ENCODE measurements at regions not wholly inside any gene's neighbourhood (a gene's known extent, or its start where the extent isn't known, plus 50 kb on each side); places are given as distances from the start of the nearest gene placed in this dataset.

- no peak for DNase-seq
- no peak for TF ChIP-seq GATA1 (IDR thresholded peaks at IDR 0.05; ENCODE audit: low read depth, low read length)
- no peak for TF ChIP-seq POLR2A (IDR thresholded peaks at IDR 0.05; ENCODE audit: low read length)
Observed at GRCh38 chr1:71285529-71285928, 204.7 kb upstream of the ZRANB2 start.

- no peak for DNase-seq
- no peak for TF ChIP-seq POLR2A (IDR thresholded peaks at IDR 0.05; ENCODE audit: low read length)
- no peak for TF ChIP-seq GATA1 (IDR thresholded peaks at IDR 0.05; ENCODE audit: low read depth, low read length)
Observed at GRCh38 chr1:71276466-71276865, 195.6 kb upstream of the ZRANB2 start.

GRCh38 chr1:71273334-71273733 lies 192.5 kb upstream of the ZRANB2 start:
- DNase-seq: no peak
- TF ChIP-seq POLR2A (IDR thresholded peaks at IDR 0.05; ENCODE audit: low read length) (no peak), GATA1 (IDR thresholded peaks at IDR 0.05; ENCODE audit: low read depth, low read length) (no peak)

GRCh38 chr1:71270394-71270915 lies 189.6 kb upstream of the ZRANB2 start:
- no peak for TF ChIP-seq GATA1 (IDR thresholded peaks at IDR 0.05; ENCODE audit: low read depth, low read length)
- no peak for TF ChIP-seq POLR2A (IDR thresholded peaks at IDR 0.05; ENCODE audit: low read length)

GRCh38 chr1:71269818-71270217 lies 189.0 kb upstream of the ZRANB2 start:
- no peak for DNase-seq
- TF ChIP-seq GATA1 (IDR thresholded peaks at IDR 0.05; ENCODE audit: low read depth, low read length) (no peak), POLR2A (IDR thresholded peaks at IDR 0.05; ENCODE audit: low read length) (no peak)

More at GRCh38 chr1:71270394-71270915, 189.6 kb upstream of the ZRANB2 start:
- DNase-seq: no peak

- no peak for DNase-seq
- no peak for TF ChIP-seq GATA1 (IDR thresholded peaks at IDR 0.05; ENCODE audit: low read depth, low read length)
- no peak for TF ChIP-seq POLR2A (IDR thresholded peaks at IDR 0.05; ENCODE audit: low read length)
Observed at GRCh38 chr1:71269179-71269578, 188.3 kb upstream of the ZRANB2 start.

- TF ChIP-seq POLR2A (IDR thresholded peaks at IDR 0.05; ENCODE audit: low read length) (no peak), GATA1 (IDR thresholded peaks at IDR 0.05; ENCODE audit: low read depth, low read length) (no peak)
Observed at GRCh38 chr1:71267220-71267619, 186.4 kb upstream of the ZRANB2 start.

GRCh38 chr1:71264039-71264438 lies 183.2 kb upstream of the ZRANB2 start:
- TF ChIP-seq POLR2A (IDR thresholded peaks at IDR 0.05; ENCODE audit: low read length) (no peak), GATA1 (IDR thresholded peaks at IDR 0.05; ENCODE audit: low read depth, low read length) (no peak)
- no peak for DNase-seq

More at GRCh38 chr1:71267220-71267619, 186.4 kb upstream of the ZRANB2 start:
- DNase-seq: no peak

GRCh38 chr1:71262970-71263369 lies 182.1 kb upstream of the ZRANB2 start:
- DNase-seq: no peak
- TF ChIP-seq GATA1 (IDR thresholded peaks at IDR 0.05; ENCODE audit: low read depth, low read length) (no peak), POLR2A (IDR thresholded peaks at IDR 0.05; ENCODE audit: low read length) (no peak)

- TF ChIP-seq GATA1 (IDR thresholded peaks at IDR 0.05; ENCODE audit: low read depth, low read length): no peak
- TF ChIP-seq POLR2A (IDR thresholded peaks at IDR 0.05; ENCODE audit: low read length): no peak
- DNase-seq: no peak
Observed at GRCh38 chr1:71252900-71253299, 172.1 kb upstream of the ZRANB2 start.

- no peak for DNase-seq
- TF ChIP-seq POLR2A (IDR thresholded peaks at IDR 0.05; ENCODE audit: low read length) (no peak), GATA1 (IDR thresholded peaks at IDR 0.05; ENCODE audit: low read depth, low read length) (no peak)
Observed at GRCh38 chr1:71245246-71245645, 164.4 kb upstream of the ZRANB2 start.

GRCh38 chr1:71242239-71242638 lies 161.4 kb upstream of the ZRANB2 start:
- no peak for DNase-seq
- no peak for TF ChIP-seq GATA1 (IDR thresholded peaks at IDR 0.05; ENCODE audit: low read depth, low read length)
- no peak for TF ChIP-seq POLR2A (IDR thresholded peaks at IDR 0.05; ENCODE audit: low read length)

GRCh38 chr1:71240656-71241055 lies 159.8 kb upstream of the ZRANB2 start:
- TF ChIP-seq POLR2A (IDR thresholded peaks at IDR 0.05; ENCODE audit: low read length) (no peak), GATA1 (IDR thresholded peaks at IDR 0.05; ENCODE audit: low read depth, low read length) (no peak)
- DNase-seq: no peak

- TF ChIP-seq GATA1 (IDR thresholded peaks at IDR 0.05; ENCODE audit: low read depth, low read length): no peak
- no peak for TF ChIP-seq POLR2A (IDR thresholded peaks at IDR 0.05; ENCODE audit: low read length)
- DNase-seq: no peak
Observed at GRCh38 chr1:71236503-71236902, 155.7 kb upstream of the ZRANB2 start.

GRCh38 chr1:71233645-71234044 lies 152.8 kb upstream of the ZRANB2 start:
- TF ChIP-seq GATA1 (IDR thresholded peaks at IDR 0.05; ENCODE audit: low read depth, low read length): no peak
- TF ChIP-seq POLR2A (IDR thresholded peaks at IDR 0.05; ENCODE audit: low read length): no peak
- no peak for DNase-seq

GRCh38 chr1:71232786-71233185 lies 152.0 kb upstream of the ZRANB2 start:
- no peak for TF ChIP-seq POLR2A (IDR thresholded peaks at IDR 0.05; ENCODE audit: low read length)
- no peak for DNase-seq
